Kidney (tissue), 13 donors: ENCODE measurements at regions not wholly inside any gene's neighbourhood (a gene's known extent, or its start where the extent isn't known, plus 50 kb on each side); places are given as distances from the start of the nearest gene placed in this dataset.
A peak's percentile ranks its signal among the peaks of the same experiment; 100 is the strongest.

Experiments used
- DNase-seq, 5 donors: peaks; one replicate each; pipeline ENCODE4 v3.0.0-alpha.2; 2013 to 2020
- FAIRE-seq: peaks from 2 replicates; lab custom pipeline; 2012; peaks lifted over from hg19 to GRCh38; lab: Jason Lieb, UNC
- H3K27ac ChIP-seq, 2 donors: one replicate each; pipeline ENCODE4 v1.7.0; 2013; ENCODE audit warnings: low read depth in 2 of 2, low read length in 2 of 2, inconsistent platforms in 1 of 2
- H3K27me3 ChIP-seq: one replicate; pipeline ENCODE4 v1.7.1; 2013; ENCODE audit warnings: low read length, inconsistent platforms; ENCODE audit not compliant: control insufficient read depth, insufficient read depth
- H3K36me3 ChIP-seq, 3 donors: one replicate each; pipeline versions ENCODE4 v1.7.0 to v1.7.1; 2013; ENCODE audit warnings: low read length in 3 of 3, control low read depth in 1 of 3, inconsistent platforms in 1 of 3; ENCODE audit not compliant: insufficient read depth in 3 of 3, control insufficient read depth in 2 of 3
- H3K4me1 ChIP-seq, 3 donors: one replicate each; pipeline versions ENCODE4 v1.7.0 to v1.7.1; 2013; ENCODE audit warnings: low read length in 3 of 3, inconsistent platforms in 1 of 3, low read depth in 1 of 3; ENCODE audit not compliant: control insufficient read depth in 2 of 3, insufficient read depth in 2 of 3
- H3K4me3 ChIP-seq, 3 donors: one replicate each; pipeline versions ENCODE4 v1.7.0 to v1.8.1; 2013; ENCODE audit warnings: low read length in 3 of 3, control low read depth in 1 of 3, inconsistent platforms in 1 of 3
- H3K9ac ChIP-seq, 3 donors: one replicate each; pipeline versions ENCODE4 v1.7.0 to v1.7.1; 2013; ENCODE audit warnings: low read length in 3 of 3, control low read depth in 1 of 3, inconsistent platforms in 1 of 3
- H3K9me3 ChIP-seq, 3 donors: one replicate each; pipeline versions ENCODE4 v1.7.0 to v1.7.1; 2013; ENCODE audit warnings: low read length in 3 of 3, control low read depth in 1 of 3, inconsistent platforms in 1 of 3; ENCODE audit not compliant: control insufficient read depth in 2 of 3, insufficient read depth in 1 of 3
- intact Hi-C: fragments of 100-400 bp; cut with DNase I; formaldehyde crosslinking; loops from one replicate; pipeline ENCODE4 v1.11.1; 2022
- TF ChIP-seq, protein P1 (sequence below): IDR thresholded peaks from 3 replicates; pipeline ENCODE4 v1.5.1; 2012; ENCODE audit warnings: mild to moderate bottlenecking, moderate library complexity, borderline replicate concordance; ENCODE audit not compliant: insufficient read depth; ENCODE audit errors: extremely low read depth
- donor health status: control.
- donor health status: control.
- donor health status: control.
- donor health status: control.
- donor health status: control.
- donor health status: DM: yes; HTN: yes; CAD: no.
- donor health status: Normal renal cell carcinoma (clear cell type).

DNA sequence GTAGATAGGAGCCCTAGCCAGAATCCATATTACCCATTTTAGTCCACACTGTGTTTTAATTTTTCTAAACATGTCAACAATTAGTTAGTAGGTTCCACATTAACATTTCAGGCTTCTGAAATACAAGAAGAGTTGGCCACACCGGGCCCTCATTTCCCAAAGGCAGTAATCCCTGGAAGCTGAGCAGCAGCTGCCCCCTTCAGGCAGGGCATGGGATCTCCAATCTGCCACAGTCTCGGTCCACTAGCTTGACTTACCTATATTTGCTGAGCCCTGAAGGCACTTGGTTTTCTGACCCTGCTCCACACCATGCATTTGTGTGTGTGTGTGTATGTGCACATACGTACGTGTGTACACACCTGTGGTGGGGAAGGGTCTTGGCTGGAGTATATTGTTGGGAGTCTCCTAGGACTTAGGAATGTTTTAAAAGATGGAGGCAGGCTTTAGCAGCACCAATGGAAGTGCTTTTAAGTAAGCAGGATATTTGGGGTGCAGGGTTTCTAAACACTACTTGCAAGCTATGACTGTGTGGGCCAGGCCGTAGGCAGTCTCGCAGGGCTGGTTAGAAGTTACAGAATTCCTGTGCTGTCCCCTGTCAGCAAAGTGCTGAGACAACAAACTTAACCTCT, 71.2 kb upstream of the SOX14 start:
- Histone ChIP-seq H3K4me1 (no peaks in the 10 kb centered on the region), H3K36me3 (no peaks in the 10 kb centered on the region), H3K27ac (no peak overlapping the region), H3K27me3 (no peaks in the 10 kb centered on the region), H3K9me3 (no peaks in the 10 kb centered on the region), H3K4me3 (no peak overlapping the region), H3K9ac (no peak overlapping the region)
- TF ChIP-seq, protein P1, sequence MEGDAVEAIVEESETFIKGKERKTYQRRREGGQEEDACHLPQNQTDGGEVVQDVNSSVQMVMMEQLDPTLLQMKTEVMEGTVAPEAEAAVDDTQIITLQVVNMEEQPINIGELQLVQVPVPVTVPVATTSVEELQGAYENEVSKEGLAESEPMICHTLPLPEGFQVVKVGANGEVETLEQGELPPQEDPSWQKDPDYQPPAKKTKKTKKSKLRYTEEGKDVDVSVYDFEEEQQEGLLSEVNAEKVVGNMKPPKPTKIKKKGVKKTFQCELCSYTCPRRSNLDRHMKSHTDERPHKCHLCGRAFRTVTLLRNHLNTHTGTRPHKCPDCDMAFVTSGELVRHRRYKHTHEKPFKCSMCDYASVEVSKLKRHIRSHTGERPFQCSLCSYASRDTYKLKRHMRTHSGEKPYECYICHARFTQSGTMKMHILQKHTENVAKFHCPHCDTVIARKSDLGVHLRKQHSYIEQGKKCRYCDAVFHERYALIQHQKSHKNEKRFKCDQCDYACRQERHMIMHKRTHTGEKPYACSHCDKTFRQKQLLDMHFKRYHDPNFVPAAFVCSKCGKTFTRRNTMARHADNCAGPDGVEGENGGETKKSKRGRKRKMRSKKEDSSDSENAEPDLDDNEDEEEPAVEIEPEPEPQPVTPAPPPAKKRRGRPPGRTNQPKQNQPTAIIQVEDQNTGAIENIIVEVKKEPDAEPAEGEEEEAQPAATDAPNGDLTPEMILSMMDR = peak; percentile 37
- intact Hi-C loops = no loop called here
- FAIRE-seq (no peak), DNase-seq (peak in 4 of 5 donors; percentile 20 to 47 (median 28))

- H3K4me3 ChIP-seq = no peak overlapping the region
- H3K9me3 ChIP-seq = no peaks in the 10 kb centered on the region
- no peak overlapping the region for H3K27ac ChIP-seq
- H3K27me3 ChIP-seq = no peaks in the 10 kb centered on the region
- no peaks in the 10 kb centered on the region for H3K36me3 ChIP-seq
- no peak overlapping the region for H3K9ac ChIP-seq
- FAIRE-seq = no peak
- intact Hi-C loops = no loop called here
- no peaks in the 10 kb centered on the region for H3K4me1 ChIP-seq
- DNase-seq = no peak
- TF ChIP-seq, protein P1 = no peak
Observed at GRCh38 chr3:137693791-137694190, 70.3 kb upstream of the SOX14 start.

- TF ChIP-seq, protein P1 = no peak
- FAIRE-seq (no peak), DNase-seq (no peak)
- no peaks in the 10 kb centered on the region for H3K27me3 ChIP-seq
- H3K4me1 ChIP-seq = no peaks in the 10 kb centered on the region
- H3K9me3 ChIP-seq = no peaks in the 10 kb centered on the region
- H3K9ac ChIP-seq = no peak overlapping the region
- intact Hi-C loops = no loop called here
- H3K27ac ChIP-seq = no peak overlapping the region
- H3K4me3 ChIP-seq = no peak overlapping the region
- no peaks in the 10 kb centered on the region for H3K36me3 ChIP-seq
Observed at GRCh38 chr3:137694836-137695235, 69.3 kb upstream of the SOX14 start.

GRCh38 chr3:137695351-137695750, 68.8 kb upstream of the SOX14 start:
- Histone ChIP-seq H3K9ac (no peak overlapping the region), H3K36me3 (no peaks in the 10 kb centered on the region), H3K27ac (no peak overlapping the region), H3K4me3 (no peak overlapping the region), H3K9me3 (no peaks in the 10 kb centered on the region), H3K4me1 (no peaks in the 10 kb centered on the region), H3K27me3 (no peaks in the 10 kb centered on the region)
- intact Hi-C loops = no loop called here
- TF ChIP-seq, protein P1 = no peak
- no peak for DNase-seq
- FAIRE-seq = no peak
